ENCODE measurements at regions not wholly inside any gene's neighbourhood (a gene's known extent, or its start where the extent isn't known, plus 50 kb on each side); places are given as distances from the start of the nearest gene placed in this dataset.

- Mint-ChIP-seq H3K27ac (no peak overlapping the region), H3K27me3 (ENCODE audit: low read depth) (no peaks in the 10 kb centered on the region), H3K4me3 (no peak overlapping the region), H3K36me3 (ENCODE audit: low read depth) (no peaks in the 10 kb centered on the region), H3K4me1 (peaks cover 5% of the 10 kb centered on the region), H3K9me3 (peaks cover 3% of the 10 kb centered on the region)
- no peak for TF ChIP-seq CTCF (IDR thresholded peaks at IDR 0.05; ENCODE audit: unreplicated experiment in 3 of 3)
These were observed 739.7 kb upstream of the DDX18 start for GRCh38 chr2:117074756-117075155.

- no peak for TF ChIP-seq CTCF (IDR thresholded peaks at IDR 0.05; ENCODE audit: unreplicated experiment in 3 of 3)
- H3K4me3 Mint-ChIP-seq, result no peak overlapping the region
- H3K9me3 Mint-ChIP-seq, result no peaks in the 10 kb centered on the region
- no peak overlapping the region for H3K27ac Mint-ChIP-seq
- no peaks in the 10 kb centered on the region for H3K27me3 Mint-ChIP-seq (ENCODE audit: low read depth)
- H3K4me1 Mint-ChIP-seq, result peaks cover 36% of the 10 kb centered on the region
- no peaks in the 10 kb centered on the region for H3K36me3 Mint-ChIP-seq (ENCODE audit: low read depth)
These were observed 729.2 kb upstream of the DDX18 start for GRCh38 chr2:117085256-117085655.

- Mint-ChIP-seq H3K27ac (peak overlapping the region; percentile 71 to 94 (median 88)), H3K27me3 (ENCODE audit: low read depth) (no peaks in the 10 kb centered on the region), H3K9me3 (no peaks in the 10 kb centered on the region), H3K4me1 (peaks cover 33% of the 10 kb centered on the region), H3K36me3 (ENCODE audit: low read depth) (no peaks in the 10 kb centered on the region), H3K4me3 (no peak overlapping the region)
- TF ChIP-seq CTCF (IDR thresholded peaks at IDR 0.05; ENCODE audit: unreplicated experiment in 3 of 3), result no peak
These were observed 728.8 kb upstream of the DDX18 start for GRCh38 chr2:117085737-117086136.

- Mint-ChIP-seq H3K4me1 (peaks cover 34% of the 10 kb centered on the region), H3K9me3 (no peaks in the 10 kb centered on the region), H3K36me3 (ENCODE audit: low read depth) (no peaks in the 10 kb centered on the region), H3K4me3 (no peak overlapping the region), H3K27me3 (ENCODE audit: low read depth) (no peaks in the 10 kb centered on the region), H3K27ac (peak overlapping the region; percentile 87 to 94 (median 88))
- no peak for TF ChIP-seq CTCF (IDR thresholded peaks at IDR 0.05; ENCODE audit: unreplicated experiment in 3 of 3)
These were observed 728.1 kb upstream of the DDX18 start for GRCh38 chr2:117086174-117086942.

- no peak for TF ChIP-seq CTCF (IDR thresholded peaks at IDR 0.05; ENCODE audit: unreplicated experiment in 3 of 3)
- H3K9me3 Mint-ChIP-seq, result no peaks in the 10 kb centered on the region
- H3K27ac Mint-ChIP-seq, result peak overlapping the region; percentile 87 to 94 (median 88)
- peak overlapping the region in 2 of 3 experiments; percentile 41 to 65 for H3K4me3 Mint-ChIP-seq
- H3K4me1 Mint-ChIP-seq, result peaks cover 34% of the 10 kb centered on the region
- H3K36me3 Mint-ChIP-seq (ENCODE audit: low read depth), result no peaks in the 10 kb centered on the region
- H3K27me3 Mint-ChIP-seq (ENCODE audit: low read depth), result no peaks in the 10 kb centered on the region
These were observed 727.6 kb upstream of the DDX18 start for GRCh38 chr2:117086943-117087250.

All from nephron (organoid).